Ishikawa (cell line): ENCODE measurements at regions not wholly inside any gene's neighbourhood (a gene's known extent, or its start where the extent isn't known, plus 50 kb on each side); places are given as distances from the start of the nearest gene placed in this dataset.

Source experiments
- CEBPB ChIP-seq: IDR thresholded peaks from 2 replicates; pipeline ENCODE4 v1.6.1; 2012
- EP300 ChIP-seq: IDR thresholded peaks from 2 replicates; pipeline ENCODE4 v1.6.1; 2012; ENCODE audit warnings: borderline replicate concordance
- NFIC ChIP-seq: IDR thresholded peaks from 2 replicates; pipeline ENCODE4 v1.6.1; 2012

DNA sequence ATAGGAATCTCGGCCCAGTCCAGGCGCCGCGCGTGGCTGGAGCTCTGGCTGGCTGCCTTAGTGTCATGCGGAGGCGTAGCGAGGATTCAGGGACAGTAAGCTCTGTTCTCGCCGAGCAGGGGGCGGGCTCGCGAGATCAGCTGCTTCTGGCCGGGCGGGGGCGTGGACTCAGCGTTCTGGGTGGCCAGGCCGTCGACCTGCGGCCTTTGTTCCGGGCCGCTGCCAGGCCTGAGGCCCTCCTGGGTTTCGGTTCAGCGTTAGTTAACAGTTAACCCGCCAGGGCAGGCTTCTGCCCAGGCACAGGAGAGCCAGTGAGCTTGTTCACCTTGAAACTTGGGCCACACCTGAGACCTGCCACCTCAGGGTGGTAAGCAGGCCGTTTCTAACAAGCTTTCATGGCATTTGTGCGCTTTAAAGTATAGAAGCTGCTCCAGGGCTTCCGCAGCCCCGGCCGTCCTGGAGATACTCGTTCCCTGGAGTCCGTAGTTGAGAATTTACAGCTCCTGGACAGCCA is 332.2 kb upstream of the SGCG start:
- no peak for TF ChIP-seq EP300
- TF ChIP-seq CEBPB: no peak
- TF ChIP-seq NFIC: no peak
